Retina (tissue), 1 donor: ENCODE measurements at regions not wholly inside any gene's neighbourhood (a gene's known extent, or its start where the extent isn't known, plus 50 kb on each side); places are given as distances from the start of the nearest gene placed in this dataset.

Experiments
- DNase-seq: peaks from one replicate; pipeline ENCODE4 v3.0.0-alpha.2; 2016

DNA sequence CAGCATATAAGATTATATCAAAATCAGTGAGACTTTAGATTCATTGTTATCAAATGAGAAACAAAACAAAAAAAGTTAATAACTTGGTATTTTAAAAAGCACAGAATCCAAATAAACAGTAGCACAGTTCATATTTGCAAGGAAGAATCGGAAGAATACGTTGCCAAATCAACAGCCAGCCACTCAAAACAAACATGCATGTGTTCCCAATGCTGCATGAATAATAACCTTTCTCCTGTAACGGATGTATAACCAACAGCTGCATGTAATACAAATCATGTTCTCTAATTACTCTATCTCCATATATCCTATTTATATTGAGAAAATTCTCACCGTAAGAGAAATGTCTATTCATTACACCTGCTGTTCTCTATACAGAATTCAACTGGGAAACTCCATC lies 98.9 kb upstream of the FOXD3 start:
- DNase-seq: no peak

DNA sequence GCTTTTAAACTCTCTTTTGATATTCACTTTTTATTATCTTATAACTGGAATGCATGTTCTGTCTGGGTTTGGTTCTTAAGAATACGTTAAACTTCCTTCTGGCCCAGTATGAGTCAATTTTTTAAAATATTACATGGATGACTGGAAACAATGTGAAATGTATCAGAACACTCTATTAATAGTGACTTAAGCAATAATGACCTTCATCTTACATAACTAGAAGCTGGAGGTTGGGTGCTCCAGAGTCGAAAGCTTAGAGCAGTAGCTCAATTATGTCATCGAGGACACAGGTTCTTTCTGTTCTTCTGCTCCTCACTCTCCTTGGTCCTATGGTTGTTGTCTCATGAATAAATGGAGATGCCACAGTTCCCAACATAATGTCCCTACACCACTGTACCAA lies 91.6 kb upstream of the FOXD3 start:
- no peak for DNase-seq

DNA sequence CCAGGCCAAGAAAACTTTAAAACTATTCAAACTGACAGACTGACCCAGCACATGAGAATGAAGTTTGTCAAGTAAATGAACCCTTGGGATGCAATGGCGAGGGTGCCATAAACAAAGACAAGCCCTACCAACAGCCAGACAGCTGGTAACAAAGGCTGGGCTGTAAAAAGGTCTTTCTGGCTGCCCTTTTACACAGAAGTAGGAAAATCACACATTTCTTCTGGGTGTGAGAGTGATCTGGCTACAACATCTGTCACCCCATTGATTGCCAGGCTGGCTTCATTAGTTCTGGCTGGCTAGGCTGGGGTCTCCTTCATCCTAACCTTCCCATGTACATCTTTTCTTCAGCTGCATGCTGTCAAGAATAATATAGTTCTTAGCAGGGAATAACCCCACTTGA lies 83.6 kb upstream of the FOXD3 start:
- DNase-seq: peak; percentile 46

DNA sequence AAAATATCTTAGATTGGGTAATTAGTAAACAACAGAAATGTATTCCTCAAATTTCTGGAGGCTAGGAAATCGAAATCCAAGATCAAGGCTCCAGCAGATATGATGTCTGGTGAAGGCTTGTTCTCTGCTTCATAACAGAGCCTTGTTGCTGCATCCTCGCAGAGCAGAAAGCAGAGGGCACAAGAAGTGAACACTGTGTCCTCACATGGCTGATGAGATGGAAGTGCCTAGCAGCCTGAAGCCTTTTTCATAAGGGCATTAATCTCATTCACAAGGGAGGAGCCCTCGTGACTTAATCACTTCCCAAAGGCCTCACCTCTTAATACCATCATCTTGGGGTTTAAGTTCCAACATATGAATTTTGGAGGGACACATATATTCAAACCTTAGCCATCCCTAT lies 77.2 kb upstream of the FOXD3 start:
- no peak for DNase-seq

DNA sequence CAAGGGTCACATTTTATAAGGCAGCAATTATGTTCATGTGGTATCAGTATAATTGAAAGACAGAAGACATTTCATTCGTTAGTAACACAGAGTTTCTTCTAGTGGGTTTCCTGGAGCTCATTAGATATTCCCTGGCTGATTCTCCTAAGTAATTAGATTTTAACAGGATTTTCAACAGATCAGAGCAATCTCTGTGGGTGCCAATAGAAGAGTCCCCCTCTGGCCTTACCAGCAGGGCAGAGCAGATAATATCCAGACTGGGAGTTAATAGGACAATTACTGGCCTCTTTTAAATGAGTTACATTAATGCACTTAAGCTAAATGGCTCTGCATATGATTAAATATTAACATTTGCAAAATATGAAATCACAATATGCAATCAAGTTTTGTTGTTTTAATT lies 74.2 kb upstream of the FOXD3 start:
- DNase-seq: no peak

DNA sequence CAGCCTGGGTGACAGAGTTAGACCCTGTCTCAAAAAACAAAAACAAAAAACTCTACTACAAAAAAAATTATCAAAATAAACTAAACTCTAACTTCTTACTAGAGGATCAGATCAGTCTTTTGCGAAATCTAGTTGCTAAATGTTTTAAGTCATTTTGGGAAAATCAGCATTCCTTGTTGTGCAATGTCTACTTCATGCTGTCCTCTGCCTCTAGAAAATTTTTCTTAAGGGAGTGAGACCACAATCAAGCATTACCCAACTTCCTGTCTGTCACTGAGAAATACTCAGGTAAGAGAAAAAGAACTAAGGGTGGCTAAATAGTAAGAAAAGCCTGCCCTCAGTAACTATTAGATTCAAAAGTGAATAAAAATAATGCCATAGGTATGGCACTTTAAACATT lies 67.2 kb upstream of the FOXD3 start:
- no peak for DNase-seq

DNA sequence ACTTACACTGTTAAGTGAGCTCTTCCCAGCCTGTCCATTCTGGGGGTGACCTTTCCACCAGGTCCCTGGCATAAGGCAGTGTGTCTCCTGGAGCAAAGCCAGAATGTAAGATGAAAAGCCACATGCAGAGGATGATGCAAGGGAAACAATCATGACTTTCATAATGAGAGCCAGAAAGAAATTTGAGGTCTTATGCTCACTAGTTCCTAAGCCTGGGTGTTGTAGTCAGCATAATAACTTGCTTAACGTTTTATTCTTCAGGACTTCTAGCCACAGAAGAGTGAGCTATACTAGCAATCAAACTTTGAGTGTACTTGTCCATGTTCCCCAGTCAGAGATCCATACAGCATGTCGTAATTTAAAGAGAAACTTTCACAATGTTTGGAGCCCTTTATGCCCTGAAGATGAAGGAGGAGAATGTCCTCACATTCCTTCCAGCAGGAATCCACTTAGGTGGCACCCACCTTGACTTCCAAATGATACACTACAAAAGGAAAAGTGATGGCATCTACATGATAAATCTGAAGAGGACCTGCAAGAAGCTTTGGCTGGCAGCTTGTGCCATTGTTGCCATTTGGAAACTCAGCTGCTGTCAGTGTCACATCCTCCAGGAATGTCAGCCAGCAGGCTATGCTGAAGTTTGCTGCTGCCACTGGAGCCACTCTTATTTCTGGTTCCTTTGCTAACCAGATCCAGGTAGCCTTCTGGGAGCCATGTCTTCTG lies 60.5 kb upstream of the FOXD3 start:
- DNase-seq: no peak

DNA sequence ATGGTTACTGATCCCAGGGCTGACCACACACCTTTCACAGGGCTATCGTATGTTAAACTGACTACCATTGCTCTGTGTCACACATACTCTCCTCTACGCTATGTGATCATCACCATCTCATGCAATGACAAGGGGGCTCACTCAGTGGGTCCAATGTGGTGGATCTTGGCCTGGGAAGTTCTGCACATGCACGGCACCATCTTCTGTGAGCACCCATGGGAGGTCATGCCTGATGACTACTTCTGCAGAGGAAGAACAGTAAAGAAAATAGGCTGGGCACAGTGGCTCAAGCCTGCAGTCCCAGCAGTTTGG lies 60.0 kb upstream of the FOXD3 start:
- DNase-seq: no peak

DNA sequence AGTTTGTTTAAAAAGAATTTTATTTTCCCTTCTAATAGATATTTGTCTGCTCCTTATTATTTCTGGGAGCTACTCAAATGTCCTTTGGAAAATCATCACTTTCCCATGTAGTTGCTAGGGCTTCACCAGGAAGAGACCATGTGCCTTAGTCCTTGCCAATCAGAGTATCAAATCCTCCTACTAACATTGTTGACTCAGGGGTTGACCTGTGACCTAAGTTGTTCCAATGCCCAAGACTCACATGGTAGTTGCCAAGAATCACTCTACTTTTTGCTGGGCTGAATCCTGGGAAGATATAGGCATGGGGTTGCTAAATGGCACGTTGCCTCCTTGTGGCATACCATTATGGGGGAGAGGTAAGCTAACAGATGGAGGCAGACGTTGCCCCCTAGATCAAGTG lies 58.2 kb upstream of the FOXD3 start:
- no peak for DNase-seq

DNA sequence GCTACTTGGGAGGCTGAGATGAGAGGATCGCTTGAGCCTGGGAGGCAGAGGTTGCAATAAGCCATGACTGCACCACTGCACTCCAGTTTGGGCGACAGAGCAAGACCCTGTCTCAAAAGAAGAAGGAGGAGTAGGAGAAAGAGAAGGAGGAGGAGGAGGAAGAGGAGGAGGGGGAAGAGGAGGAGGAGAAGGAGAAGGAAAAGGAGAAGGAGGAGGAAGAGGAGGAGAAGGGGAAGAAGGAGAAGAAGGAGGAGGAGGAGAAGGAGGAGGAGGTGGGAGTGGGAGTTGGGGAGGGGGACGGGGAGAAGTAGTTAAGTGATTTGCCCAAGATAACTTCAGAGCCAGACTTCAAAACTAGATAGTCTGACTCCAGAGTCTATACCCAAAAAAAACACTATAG lies 55.5 kb upstream of the FOXD3 start:
- no peak for DNase-seq

DNA sequence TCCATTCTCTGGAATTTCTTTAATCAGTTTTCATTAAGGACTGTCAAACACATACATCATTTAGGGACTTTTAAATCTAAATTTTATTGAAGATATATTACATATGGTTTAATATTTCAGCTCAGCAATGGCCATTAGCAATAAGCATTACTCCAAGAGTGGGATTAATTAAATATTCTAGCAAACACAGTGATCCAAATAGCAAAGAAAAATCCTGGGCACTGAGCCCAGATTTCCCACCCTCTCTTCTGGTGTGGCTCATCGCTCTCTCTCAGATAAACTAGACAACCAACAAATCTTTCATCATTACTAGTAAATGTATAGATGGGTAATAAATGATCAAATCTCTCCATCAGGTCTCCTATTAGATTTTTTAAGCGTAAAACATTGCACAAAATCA lies 53.5 kb upstream of the FOXD3 start:
- no peak for DNase-seq

DNA sequence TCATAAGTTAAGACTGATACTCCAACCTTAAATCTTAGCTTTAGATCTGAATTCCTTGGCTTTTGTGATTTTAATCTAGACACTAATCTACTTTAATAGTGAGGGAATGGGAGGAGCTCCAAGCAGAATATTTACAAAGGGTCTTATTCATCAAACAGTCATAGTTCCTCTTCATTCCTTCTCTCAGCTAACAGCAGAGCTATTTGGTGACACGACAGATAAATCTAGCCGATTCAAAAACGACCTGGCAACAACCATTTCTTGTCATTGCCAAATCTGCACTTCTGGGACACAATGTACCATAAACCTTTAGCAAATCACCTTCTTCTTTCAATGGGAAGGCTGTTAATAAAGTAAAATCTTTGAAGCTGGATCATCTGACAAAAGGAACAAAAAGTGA lies 52.8 kb upstream of the FOXD3 start:
- DNase-seq: no peak
